Activated CD4-positive, alpha-beta T cell treated with anti-CD3 and anti-CD28 coated beads for 36 hours (primary cell): ENCODE measurements at regions not wholly inside any gene's neighbourhood (a gene's known extent, or its start where the extent isn't known, plus 50 kb on each side); places are given as distances from the start of the nearest gene placed in this dataset.
A peak's percentile ranks its signal among the peaks of the same experiment; 100 is the strongest.

ENCODE experiments used
- ATAC-seq: fragments of 200-7000 bp; cut with Tn5 transposase; one replicate; pipeline ENCODE4 v1.10.0; 2021; ENCODE audit warnings: mild to moderate bottlenecking, moderate library complexity
- CTCF ChIA-PET: fragments of 350-600 bp; sonication (Branson Sonifier 250); formaldehyde crosslinking; loops from one replicate; lab custom pipeline; 2021; ENCODE audit warnings: antibody characterized with exemption; lab: Charles Lee
- POLR2A ChIA-PET: fragments of 350-600 bp; sonication (Branson Sonifier 250); formaldehyde crosslinking; loops from one replicate; lab custom pipeline; 2021; ENCODE audit warnings: antibody characterized with exemption, inconsistent platforms; lab: Charles Lee
- DNase-seq: peaks from one replicate; pipeline ENCODE4 v3.0.0-alpha.2; 2020
- H3K27ac Mint-ChIP-seq: one replicate; pipeline ENCODE4 v1.8.0; 2021; ENCODE audit warnings: mixed read lengths
- H3K27me3 Mint-ChIP-seq: one replicate; pipeline ENCODE4 v1.8.0; 2021; ENCODE audit warnings: mixed read lengths
- H3K36me3 Mint-ChIP-seq: one replicate; pipeline ENCODE4 v1.8.0; 2021; ENCODE audit warnings: low read depth, mixed read lengths
- H3K4me1 Mint-ChIP-seq: one replicate; pipeline ENCODE4 v1.8.0; 2021; ENCODE audit warnings: mixed read lengths
- H3K4me3 Mint-ChIP-seq: one replicate; pipeline ENCODE4 v1.8.0; 2021; ENCODE audit warnings: mild to moderate bottlenecking, moderate library complexity, mixed read lengths
- H3K9me3 Mint-ChIP-seq: one replicate; pipeline ENCODE4 v1.8.0; 2021; ENCODE audit warnings: low read depth, mixed read lengths
- intact Hi-C, 2 experiments: fragments of 100-400 bp; cut with DNase I in 1 of 2; cut with micrococcal nuclease in 1 of 2; formaldehyde crosslinking; loops; one replicate each; pipeline versions ENCODE4 v1.14.2 to v1.15.1; 2022 to 2024; cut with DNase I, micrococcal nuclease

- Mint-ChIP-seq H3K27me3 (peaks cover 1% of the 10 kb centered on the region), H3K4me1 (peaks cover 18% of the 10 kb centered on the region), H3K4me3 (no peak overlapping the region), H3K36me3 (no peaks in the 10 kb centered on the region), H3K27ac (no peak overlapping the region), H3K9me3 (peaks cover 3% of the 10 kb centered on the region)
- ATAC-seq (no peak), DNase-seq (no peak)
- CTCF ChIA-PET, result no interaction called here
- intact Hi-C loops, result loop anchor here in 1 of 2 experiments (10.0 kb wide), 1 partner anchor 54 kb away; the partner anchor contains the start of gene TSPAN18
- POLR2A ChIA-PET, result no interaction called here
Measured at GRCh38 chr11:44670794-44671193, 56.0 kb upstream of the TSPAN18 start.

DNA sequence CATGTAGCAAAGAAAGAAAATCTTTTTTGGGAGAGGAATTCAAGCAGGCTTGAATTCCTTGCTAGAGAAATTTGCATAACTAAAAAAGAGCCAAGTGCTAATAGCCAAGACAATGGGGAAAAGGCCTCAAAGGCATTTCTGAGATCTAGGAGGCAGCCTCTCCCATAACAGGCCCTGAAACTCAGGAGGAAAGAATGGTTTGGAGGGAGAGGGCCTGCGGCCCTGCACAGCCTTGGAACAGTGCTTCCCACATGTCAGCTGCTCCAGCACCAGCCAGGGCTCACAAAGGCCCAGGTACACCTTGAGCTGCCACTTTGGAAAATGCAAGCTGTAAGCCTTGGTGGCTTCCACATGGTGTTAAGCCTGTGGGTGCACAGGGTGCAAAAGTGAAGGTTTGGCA lies 55.5 kb upstream of the TSPAN18 start:
- Mint-ChIP-seq H3K27me3 (no peaks in the 10 kb centered on the region), H3K36me3 (no peaks in the 10 kb centered on the region), H3K4me1 (peaks cover 18% of the 10 kb centered on the region), H3K27ac (no peak overlapping the region), H3K4me3 (no peak overlapping the region), H3K9me3 (peaks cover 3% of the 10 kb centered on the region)
- intact Hi-C loops, result loop anchor here in 1 of 2 experiments (10.0 kb wide), 1 partner anchor 54 kb away; the partner anchor contains the start of gene TSPAN18
- ChIA-PET POLR2A (no interaction called here), CTCF (no interaction called here)
- ATAC-seq, result no peak
- no peak for DNase-seq

DNA sequence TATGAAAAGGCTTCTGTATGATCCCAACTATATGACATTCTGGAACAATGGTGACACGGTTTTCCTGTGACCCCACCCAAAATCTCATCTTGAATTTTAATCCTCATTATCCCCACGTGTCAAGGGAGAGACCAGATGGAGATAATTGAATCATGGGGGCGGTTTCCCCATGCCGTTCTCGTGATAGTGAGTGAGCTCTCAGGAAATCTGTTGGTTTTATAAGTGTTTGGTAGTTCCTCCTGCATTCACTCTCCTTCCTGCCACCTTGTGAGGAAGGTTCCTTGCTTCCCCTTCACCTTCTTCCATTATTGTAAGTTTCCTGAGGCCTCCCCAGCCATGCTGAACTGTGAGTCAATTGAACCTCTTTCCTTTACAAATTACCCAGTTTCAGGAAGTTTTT lies 53.1 kb upstream of the TSPAN18 start:
- CTCF ChIA-PET, result interaction anchor here (0.6 kb wide), 1 partner anchor 124 kb away, joined by 3 read pairs; no protein-coding TSS in a partner anchor
- H3K36me3 Mint-ChIP-seq, result no peaks in the 10 kb centered on the region
- peaks cover 18% of the 10 kb centered on the region for H3K4me1 Mint-ChIP-seq
- intact Hi-C loops, result loop anchor here in 1 of 2 experiments (10.0 kb wide), 1 partner anchor 51 kb away; the partner anchor contains the start of gene TSPAN18
- DNase-seq (no peak), ATAC-seq (no peak)
- no peaks in the 10 kb centered on the region for H3K27me3 Mint-ChIP-seq
- no peak overlapping the region for H3K4me3 Mint-ChIP-seq
- POLR2A ChIA-PET, result no interaction called here
- peaks cover 3% of the 10 kb centered on the region for H3K9me3 Mint-ChIP-seq
- no peak overlapping the region for H3K27ac Mint-ChIP-seq

DNA sequence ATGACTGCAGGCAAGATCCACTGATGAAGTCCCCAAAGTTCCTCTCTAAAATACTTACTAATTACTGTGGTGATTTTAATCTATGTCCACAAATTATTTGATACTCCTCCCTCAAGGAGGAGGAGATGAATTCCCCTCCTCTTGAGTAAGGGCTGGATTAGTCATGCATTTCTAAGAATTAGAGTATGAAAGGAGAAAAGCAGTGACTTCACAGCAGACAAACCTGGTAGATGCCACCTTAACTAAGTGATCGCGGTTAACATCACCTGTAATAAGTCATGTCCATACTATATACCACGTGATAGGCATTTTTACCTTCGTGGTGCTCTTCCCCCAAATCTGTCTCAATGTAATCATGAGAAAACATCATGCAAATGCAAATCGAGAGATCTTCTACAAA lies 52.0 kb upstream of the TSPAN18 start:
- Mint-ChIP-seq H3K36me3 (no peaks in the 10 kb centered on the region), H3K4me3 (no peak overlapping the region), H3K9me3 (peaks cover 3% of the 10 kb centered on the region), H3K27ac (no peak overlapping the region), H3K27me3 (no peaks in the 10 kb centered on the region), H3K4me1 (peaks cover 23% of the 10 kb centered on the region)
- DNase-seq (no peak), ATAC-seq (peak; percentile 76)
- ChIA-PET CTCF (no interaction called here), POLR2A (no interaction called here)
- intact Hi-C loops, result loop anchor here in 1 of 2 experiments (10.0 kb wide), 1 partner anchor 50 kb away; the partner anchor contains the start of gene TSPAN18

DNA sequence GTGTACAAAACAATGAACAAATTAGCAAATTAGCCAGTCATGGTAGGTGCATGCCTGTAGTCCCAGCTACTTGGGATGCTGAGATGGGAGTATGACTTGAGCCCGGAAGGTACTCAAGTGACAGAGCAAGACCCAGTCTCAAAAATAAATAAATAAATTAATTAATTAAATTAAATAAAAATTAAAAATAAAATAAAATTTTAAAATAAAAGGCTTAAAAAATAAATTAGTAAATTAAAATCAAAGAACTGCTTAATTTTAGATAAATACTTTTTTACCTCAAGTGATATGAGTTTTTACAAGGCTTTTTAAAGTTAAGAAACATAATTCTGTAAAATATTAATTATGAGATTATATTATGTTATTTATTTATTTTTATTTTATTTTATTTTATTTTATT lies 50.9 kb upstream of the TSPAN18 start:
- Mint-ChIP-seq H3K27ac (no peak overlapping the region), H3K27me3 (no peaks in the 10 kb centered on the region), H3K4me3 (no peak overlapping the region), H3K36me3 (no peaks in the 10 kb centered on the region), H3K4me1 (peaks cover 32% of the 10 kb centered on the region), H3K9me3 (peaks cover under 1% of the 10 kb centered on the region)
- DNase-seq (no peak), ATAC-seq (no peak)
- intact Hi-C loops, result loop anchor here in 1 of 2 experiments (10.0 kb wide), 1 partner anchor 49 kb away; the partner anchor contains the start of gene TSPAN18
- POLR2A ChIA-PET, result no interaction called here
- CTCF ChIA-PET, result interaction anchor here (0.7 kb wide), 1 partner anchor 337 kb away, joined by 3 read pairs; no protein-coding TSS in a partner anchor
